ENCODE measurements at regions not wholly inside any gene's neighbourhood (a gene's known extent, or its start where the extent isn't known, plus 50 kb on each side); places are given as distances from the start of the nearest gene placed in this dataset.

DNA sequence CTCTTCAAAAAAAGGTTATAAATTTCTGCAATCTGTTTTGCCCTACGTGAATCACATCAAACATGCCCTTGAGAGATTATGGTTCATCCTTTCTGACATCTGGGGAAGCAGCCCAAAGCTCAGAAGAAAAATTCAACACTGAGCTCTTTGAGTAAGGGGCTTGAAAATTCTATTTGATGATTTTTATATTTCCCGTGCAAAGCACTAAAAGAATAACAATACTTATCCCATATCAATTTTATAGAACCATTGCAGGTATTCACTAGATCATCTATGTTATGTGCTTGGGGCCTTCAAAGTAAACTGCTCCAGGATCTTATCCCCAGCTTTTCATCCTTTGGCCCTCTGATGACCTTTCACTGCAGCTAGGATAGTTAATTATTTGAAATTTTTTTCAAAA is 966.9 kb upstream of the CNTN5 start:
- Histone ChIP-seq H4K20me1 (ENCODE audit: insufficient read depth) (no peaks in the 10 kb centered on the region), H3K27me3 (ENCODE audit: insufficient read depth) (no peaks in the 10 kb centered on the region), H3K9me2 (no peaks in the 10 kb centered on the region), H3K4me1 (ENCODE audit: control insufficient read depth in 1 of 2, insufficient read depth in 2 of 2, low read depth in 1 of 2, low read length in 1 of 2) (no peaks in the 10 kb centered on the region), H3K79me2 (ENCODE audit: insufficient read depth) (no peaks in the 10 kb centered on the region), H3K9ac (no peak overlapping the region), H3F3A (replicated peaks; ENCODE audit: insufficient read depth) (no peaks in the 10 kb centered on the region), H3K9me3 (no peaks in the 10 kb centered on the region), H3K4me2 (no peak overlapping the region), H2AFZ (ENCODE audit: low read depth) (no peak overlapping the region), H3K4me3 (ENCODE audit: low read depth in 2 of 2, low read length in 1 of 2) (no peak overlapping the region), H3K27ac (ENCODE audit: low read depth in 2 of 2, low read length in 1 of 2) (no peak overlapping the region), H3K36me3 (replicated peaks in 1 of 2; ENCODE audit: control insufficient read depth in 1 of 2, insufficient read depth in 2 of 2, low read length in 1 of 2) (no peaks in the 10 kb centered on the region)
- ChIA-PET POLR2A (no interaction called here), CTCF (no interaction called here)
- WGBS (ENCODE audit: low lambda C conversion rate): 60% methylated on average over 2 of the region's 2 CpGs
- DNase-seq: no peak
- TF ChIP-seq TEAD4 (IDR thresholded peaks at IDR 0.05; ENCODE audit: borderline replicate concordance, insufficient read depth): no peak
- TF ChIP-seq FOSL2 (IDR thresholded peaks at IDR 0.05; ENCODE audit: borderline replicate concordance, low read depth): no peak
- TF ChIP-seq RFX5 (IDR thresholded peaks at IDR 0.05; ENCODE audit: low read length): no peak
- no peak for TF ChIP-seq JUND (IDR thresholded peaks at IDR 0.05)
- TF ChIP-seq, protein P1, sequence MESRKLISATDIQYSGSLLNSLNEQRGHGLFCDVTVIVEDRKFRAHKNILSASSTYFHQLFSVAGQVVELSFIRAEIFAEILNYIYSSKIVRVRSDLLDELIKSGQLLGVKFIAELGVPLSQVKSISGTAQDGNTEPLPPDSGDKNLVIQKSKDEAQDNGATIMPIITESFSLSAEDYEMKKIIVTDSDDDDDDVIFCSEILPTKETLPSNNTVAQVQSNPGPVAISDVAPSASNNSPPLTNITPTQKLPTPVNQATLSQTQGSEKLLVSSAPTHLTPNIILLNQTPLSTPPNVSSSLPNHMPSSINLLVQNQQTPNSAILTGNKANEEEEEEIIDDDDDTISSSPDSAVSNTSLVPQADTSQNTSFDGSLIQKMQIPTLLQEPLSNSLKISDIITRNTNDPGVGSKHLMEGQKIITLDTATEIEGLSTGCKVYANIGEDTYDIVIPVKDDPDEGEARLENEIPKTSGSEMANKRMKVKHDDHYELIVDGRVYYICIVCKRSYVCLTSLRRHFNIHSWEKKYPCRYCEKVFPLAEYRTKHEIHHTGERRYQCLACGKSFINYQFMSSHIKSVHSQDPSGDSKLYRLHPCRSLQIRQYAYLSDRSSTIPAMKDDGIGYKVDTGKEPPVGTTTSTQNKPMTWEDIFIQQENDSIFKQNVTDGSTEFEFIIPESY (IDR thresholded peaks at IDR 0.05; ENCODE audit: borderline replicate concordance, low read depth): no peak
- no peak for TF ChIP-seq SMC3 (IDR thresholded peaks at IDR 0.05; ENCODE audit: low read depth, low read length)
- no peak for TF ChIP-seq EP300 (IDR thresholded peaks at IDR 0.05; ENCODE audit: borderline replicate concordance in 1 of 2, low read depth in 1 of 2, low read length in 1 of 2)
- no peak for TF ChIP-seq CHD2 (IDR thresholded peaks at IDR 0.05; ENCODE audit: low read length, partially characterized antibody)

DNA sequence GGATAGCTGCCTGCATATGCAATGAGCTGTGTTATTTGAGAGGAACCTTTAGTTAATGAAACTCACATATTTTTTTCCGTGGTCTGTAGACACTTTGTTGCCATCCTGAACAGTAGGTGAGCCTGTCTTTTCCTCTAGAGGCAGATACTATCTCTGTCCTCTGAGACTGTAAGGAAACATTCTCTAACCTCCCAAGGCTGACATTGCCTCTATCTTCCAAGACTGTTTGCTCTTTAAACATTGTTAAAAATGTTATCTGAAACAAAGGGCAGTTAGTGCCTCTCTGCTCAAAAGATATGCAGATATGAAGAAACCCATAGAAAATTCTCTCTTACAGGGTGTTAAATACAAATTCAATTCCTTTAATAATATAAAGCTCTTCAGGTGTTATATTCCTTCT is 963.8 kb upstream of the CNTN5 start:
- no peaks in the 10 kb centered on the region for H3K9me2 ChIP-seq

More for the DNA sequence above, 963.8 kb upstream of the CNTN5 start:
- TF ChIP-seq GABPA (IDR thresholded peaks at IDR 0.05; ENCODE audit: low read depth): no peak
- TF ChIP-seq POLR2AphosphoS5 (IDR thresholded peaks at IDR 0.05; ENCODE audit: low read depth, low read length): no peak
- TF ChIP-seq TEAD4 (IDR thresholded peaks at IDR 0.05; ENCODE audit: borderline replicate concordance, insufficient read depth): no peak
- no peak for TF ChIP-seq EZH2phosphoT487 (IDR thresholded peaks at IDR 0.05; ENCODE audit: borderline replicate concordance, low read depth)
- no peak for TF ChIP-seq CHD2 (IDR thresholded peaks at IDR 0.05; ENCODE audit: low read length, partially characterized antibody)
- TF ChIP-seq RFX5 (IDR thresholded peaks at IDR 0.05; ENCODE audit: low read length): no peak
- TF ChIP-seq JUND (IDR thresholded peaks at IDR 0.05): no peak
- no peak for TF ChIP-seq TAF1 (IDR thresholded peaks at IDR 0.05; ENCODE audit: borderline replicate concordance, low read depth, low read length)
- TF ChIP-seq, protein P2, sequence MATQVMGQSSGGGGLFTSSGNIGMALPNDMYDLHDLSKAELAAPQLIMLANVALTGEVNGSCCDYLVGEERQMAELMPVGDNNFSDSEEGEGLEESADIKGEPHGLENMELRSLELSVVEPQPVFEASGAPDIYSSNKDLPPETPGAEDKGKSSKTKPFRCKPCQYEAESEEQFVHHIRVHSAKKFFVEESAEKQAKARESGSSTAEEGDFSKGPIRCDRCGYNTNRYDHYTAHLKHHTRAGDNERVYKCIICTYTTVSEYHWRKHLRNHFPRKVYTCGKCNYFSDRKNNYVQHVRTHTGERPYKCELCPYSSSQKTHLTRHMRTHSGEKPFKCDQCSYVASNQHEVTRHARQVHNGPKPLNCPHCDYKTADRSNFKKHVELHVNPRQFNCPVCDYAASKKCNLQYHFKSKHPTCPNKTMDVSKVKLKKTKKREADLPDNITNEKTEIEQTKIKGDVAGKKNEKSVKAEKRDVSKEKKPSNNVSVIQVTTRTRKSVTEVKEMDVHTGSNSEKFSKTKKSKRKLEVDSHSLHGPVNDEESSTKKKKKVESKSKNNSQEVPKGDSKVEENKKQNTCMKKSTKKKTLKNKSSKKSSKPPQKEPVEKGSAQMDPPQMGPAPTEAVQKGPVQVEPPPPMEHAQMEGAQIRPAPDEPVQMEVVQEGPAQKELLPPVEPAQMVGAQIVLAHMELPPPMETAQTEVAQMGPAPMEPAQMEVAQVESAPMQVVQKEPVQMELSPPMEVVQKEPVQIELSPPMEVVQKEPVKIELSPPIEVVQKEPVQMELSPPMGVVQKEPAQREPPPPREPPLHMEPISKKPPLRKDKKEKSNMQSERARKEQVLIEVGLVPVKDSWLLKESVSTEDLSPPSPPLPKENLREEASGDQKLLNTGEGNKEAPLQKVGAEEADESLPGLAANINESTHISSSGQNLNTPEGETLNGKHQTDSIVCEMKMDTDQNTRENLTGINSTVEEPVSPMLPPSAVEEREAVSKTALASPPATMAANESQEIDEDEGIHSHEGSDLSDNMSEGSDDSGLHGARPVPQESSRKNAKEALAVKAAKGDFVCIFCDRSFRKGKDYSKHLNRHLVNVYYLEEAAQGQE (IDR thresholded peaks at IDR 0.05; ENCODE audit: low read depth, low read length): no peak
- TF ChIP-seq NFIC (IDR thresholded peaks at IDR 0.05; ENCODE audit: borderline replicate concordance): no peak
- no peak for TF ChIP-seq FOXM1 (IDR thresholded peaks at IDR 0.05; ENCODE audit: low read depth)
- no peak for TF ChIP-seq RAD21 (IDR thresholded peaks at IDR 0.05; ENCODE audit: low read length)
- no peak for TF ChIP-seq RXRA (IDR thresholded peaks at IDR 0.05; ENCODE audit: borderline replicate concordance, low read depth)
- no peak for TF ChIP-seq FOXJ3 (CRISPR knock-in tag; IDR thresholded peaks at IDR 0.05)
- TF ChIP-seq, protein P3, sequence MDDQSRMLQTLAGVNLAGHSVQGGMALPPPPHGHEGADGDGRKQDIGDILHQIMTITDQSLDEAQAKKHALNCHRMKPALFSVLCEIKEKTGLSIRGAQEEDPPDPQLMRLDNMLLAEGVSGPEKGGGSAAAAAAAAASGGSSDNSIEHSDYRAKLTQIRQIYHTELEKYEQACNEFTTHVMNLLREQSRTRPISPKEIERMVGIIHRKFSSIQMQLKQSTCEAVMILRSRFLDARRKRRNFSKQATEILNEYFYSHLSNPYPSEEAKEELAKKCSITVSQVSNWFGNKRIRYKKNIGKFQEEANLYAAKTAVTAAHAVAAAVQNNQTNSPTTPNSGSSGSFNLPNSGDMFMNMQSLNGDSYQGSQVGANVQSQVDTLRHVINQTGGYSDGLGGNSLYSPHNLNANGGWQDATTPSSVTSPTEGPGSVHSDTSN (IDR thresholded peaks at IDR 0.05): no peak
- TF ChIP-seq, protein P4, sequence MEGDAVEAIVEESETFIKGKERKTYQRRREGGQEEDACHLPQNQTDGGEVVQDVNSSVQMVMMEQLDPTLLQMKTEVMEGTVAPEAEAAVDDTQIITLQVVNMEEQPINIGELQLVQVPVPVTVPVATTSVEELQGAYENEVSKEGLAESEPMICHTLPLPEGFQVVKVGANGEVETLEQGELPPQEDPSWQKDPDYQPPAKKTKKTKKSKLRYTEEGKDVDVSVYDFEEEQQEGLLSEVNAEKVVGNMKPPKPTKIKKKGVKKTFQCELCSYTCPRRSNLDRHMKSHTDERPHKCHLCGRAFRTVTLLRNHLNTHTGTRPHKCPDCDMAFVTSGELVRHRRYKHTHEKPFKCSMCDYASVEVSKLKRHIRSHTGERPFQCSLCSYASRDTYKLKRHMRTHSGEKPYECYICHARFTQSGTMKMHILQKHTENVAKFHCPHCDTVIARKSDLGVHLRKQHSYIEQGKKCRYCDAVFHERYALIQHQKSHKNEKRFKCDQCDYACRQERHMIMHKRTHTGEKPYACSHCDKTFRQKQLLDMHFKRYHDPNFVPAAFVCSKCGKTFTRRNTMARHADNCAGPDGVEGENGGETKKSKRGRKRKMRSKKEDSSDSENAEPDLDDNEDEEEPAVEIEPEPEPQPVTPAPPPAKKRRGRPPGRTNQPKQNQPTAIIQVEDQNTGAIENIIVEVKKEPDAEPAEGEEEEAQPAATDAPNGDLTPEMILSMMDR (IDR thresholded peaks at IDR 0.05): no peak
- no peak for TF ChIP-seq FOSL2 (IDR thresholded peaks at IDR 0.05; ENCODE audit: borderline replicate concordance, low read depth)
- TF ChIP-seq SIN3A (IDR thresholded peaks at IDR 0.05; ENCODE audit: borderline replicate concordance, low read depth, low read length): no peak
- Histone ChIP-seq H3K36me3 (replicated peaks in 1 of 2; ENCODE audit: control insufficient read depth in 1 of 2, insufficient read depth in 2 of 2, low read length in 1 of 2) (no peaks in the 10 kb centered on the region), H3K9me3 (no peaks in the 10 kb centered on the region), H2AFZ (ENCODE audit: low read depth) (no peak overlapping the region), H3K27ac (ENCODE audit: low read depth in 2 of 2, low read length in 1 of 2) (no peak overlapping the region), H3K4me2 (no peak overlapping the region), H3K4me3 (ENCODE audit: low read depth in 2 of 2, low read length in 1 of 2) (no peak overlapping the region), H3F3A (replicated peaks; ENCODE audit: insufficient read depth) (no peaks in the 10 kb centered on the region), H3K4me1 (ENCODE audit: control insufficient read depth in 1 of 2, insufficient read depth in 2 of 2, low read depth in 1 of 2, low read length in 1 of 2) (no peaks in the 10 kb centered on the region), H4K20me1 (ENCODE audit: insufficient read depth) (no peaks in the 10 kb centered on the region), H3K27me3 (ENCODE audit: insufficient read depth) (no peaks in the 10 kb centered on the region), H3K79me2 (ENCODE audit: insufficient read depth) (no peaks in the 10 kb centered on the region), H3K9ac (no peak overlapping the region)
- no peak for DNase-seq
- ChIA-PET POLR2A (no interaction called here), CTCF (no interaction called here)
- 31% methylated on average over 1 of the region's 1 CpG for WGBS (ENCODE audit: low lambda C conversion rate)

All from SK-N-SH (cell line).